Stomach (tissue), 8 donors: ENCODE measurements at regions not wholly inside any gene's neighbourhood (a gene's known extent, or its start where the extent isn't known, plus 50 kb on each side); places are given as distances from the start of the nearest gene placed in this dataset.

ENCODE experiments used
- DNase-seq, 2 donors: peaks; one replicate each; pipeline versions ENCODE4 v3.0.0 to v3.0.0-alpha.2; 2013 to 2019
- H3K27ac ChIP-seq, 5 donors: fragments of 200-600 bp in 4 of 5; sonication (generic) in 4 of 5; one replicate each; pipeline ENCODE4 v1.5.1; 2013 to 2019; ENCODE audit warnings: mild to moderate bottlenecking in 1 of 5, moderate library complexity in 1 of 5
- H3K27me3 ChIP-seq, 3 donors: fragments of 200-600 bp; sonication (generic); one replicate each; pipeline ENCODE4 v1.5.1; 2017 to 2019; ENCODE audit warnings: mixed run types in 1 of 3
- H3K36me3 ChIP-seq, 4 donors: fragments of 200-600 bp; sonication (generic); 1 replicate in 3 of 4; 2 replicates in 1 of 4; pipeline ENCODE4 v1.5.1; 2016 to 2019
- H3K4me1 ChIP-seq, 4 donors: fragments of 200-600 bp; sonication (generic); one replicate each; pipeline ENCODE4 v1.5.1; 2016 to 2019
- H3K4me3 ChIP-seq, 4 donors: fragments of 200-600 bp; sonication (generic) in 3 of 4; one replicate each; pipeline ENCODE4 v1.5.1; 2016 to 2019; ENCODE audit warnings: mild to moderate bottlenecking in 1 of 4
- H3K9me3 ChIP-seq, 4 donors: fragments of 200-600 bp; sonication (generic); one replicate each; pipeline ENCODE4 v1.5.1; 2016 to 2019
- EP300 ChIP-seq: sonication (generic); formaldehyde crosslinking; IDR thresholded peaks from one replicate; pipeline ENCODE4 v1.6.1; 2017; ENCODE audit warnings: antibody characterized with exemption
- POLR2A ChIP-seq, 4 donors: fragments of 450-650 bp; IDR thresholded peaks; one replicate each; pipeline ENCODE4 v1.6.1; 2016; ENCODE audit warnings: antibody characterized with exemption in 4 of 4, control low read depth in 2 of 4, mild to moderate bottlenecking in 1 of 4, moderate library complexity in 1 of 4
- POLR2AphosphoS5 ChIP-seq, 3 donors: sonication (generic); formaldehyde crosslinking; IDR thresholded peaks; one replicate each; pipeline ENCODE4 v1.6.1; 2016; ENCODE audit warnings: antibody characterized with exemption in 3 of 3
- WGBS, 5 donors: extraction: QIAGEN DNeasy Blood & Tissue Kit in 3 of 5; methylation state at CpG; one replicate each; pipeline versions ENCODE4 v1.1.5 to v1.1.7; 2013 to 2018; 5-methylcytosine and 5-hydroxymethylcytosine counted together
- intact Hi-C: fragments of 100-400 bp; cut with DNase I; formaldehyde crosslinking; loops from one replicate; pipeline ENCODE4 v1.15.1; 2023; ENCODE audit warnings: low total_unique reads
- TF ChIP-seq, protein P1 (sequence below), 7 experiments: fragments of 450-650 bp in 4 of 7; fragments of 200-600 bp in 3 of 7; sonication (generic) in 3 of 7; IDR thresholded peaks; one replicate each; pipeline ENCODE4 v1.5.1; 2016 to 2019; ENCODE audit warnings: antibody characterized with exemption in 7 of 7, control low read depth in 2 of 7, mild to moderate bottlenecking in 1 of 7
- donor health status: healthy with polysubstance abuse.
- donor health status: Bipolar disorder and iron deficiency.
- donor health status: healthy.

DNA sequence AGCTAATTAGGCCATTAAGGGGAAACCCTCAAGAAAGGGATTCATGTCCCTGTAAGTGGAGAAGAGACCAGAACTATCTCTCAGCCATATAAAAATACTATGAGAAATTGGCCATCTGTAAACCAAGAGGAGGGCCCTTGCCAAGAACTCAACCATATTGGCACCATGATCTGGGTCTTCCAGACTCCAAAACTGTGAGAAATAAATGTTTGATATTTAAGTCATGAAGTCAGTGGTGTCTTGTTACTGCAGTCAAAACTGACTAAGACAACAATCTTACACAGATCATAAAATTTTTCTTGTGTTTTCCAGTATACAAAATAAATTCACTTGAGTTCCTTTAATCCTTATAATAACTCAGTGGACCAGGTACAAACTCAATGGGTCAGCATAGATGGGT is 589.8 kb upstream of the CDH2 start:
- intact Hi-C loops: no loop called here
- TF ChIP-seq POLR2A (IDR thresholded peaks at IDR 0.05) (no peak), POLR2AphosphoS5 (IDR thresholded peaks at IDR 0.05) (no peak), EP300 (no peak)
- TF ChIP-seq, protein P1, sequence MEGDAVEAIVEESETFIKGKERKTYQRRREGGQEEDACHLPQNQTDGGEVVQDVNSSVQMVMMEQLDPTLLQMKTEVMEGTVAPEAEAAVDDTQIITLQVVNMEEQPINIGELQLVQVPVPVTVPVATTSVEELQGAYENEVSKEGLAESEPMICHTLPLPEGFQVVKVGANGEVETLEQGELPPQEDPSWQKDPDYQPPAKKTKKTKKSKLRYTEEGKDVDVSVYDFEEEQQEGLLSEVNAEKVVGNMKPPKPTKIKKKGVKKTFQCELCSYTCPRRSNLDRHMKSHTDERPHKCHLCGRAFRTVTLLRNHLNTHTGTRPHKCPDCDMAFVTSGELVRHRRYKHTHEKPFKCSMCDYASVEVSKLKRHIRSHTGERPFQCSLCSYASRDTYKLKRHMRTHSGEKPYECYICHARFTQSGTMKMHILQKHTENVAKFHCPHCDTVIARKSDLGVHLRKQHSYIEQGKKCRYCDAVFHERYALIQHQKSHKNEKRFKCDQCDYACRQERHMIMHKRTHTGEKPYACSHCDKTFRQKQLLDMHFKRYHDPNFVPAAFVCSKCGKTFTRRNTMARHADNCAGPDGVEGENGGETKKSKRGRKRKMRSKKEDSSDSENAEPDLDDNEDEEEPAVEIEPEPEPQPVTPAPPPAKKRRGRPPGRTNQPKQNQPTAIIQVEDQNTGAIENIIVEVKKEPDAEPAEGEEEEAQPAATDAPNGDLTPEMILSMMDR (IDR thresholded peaks at IDR 0.05): no peak
- Histone ChIP-seq H3K27me3 (no peaks in the 10 kb centered on the region), H3K4me3 (no peak overlapping the region), H3K4me1 (no peaks in the 10 kb centered on the region), H3K27ac (no peak overlapping the region), H3K9me3 (no peaks in the 10 kb centered on the region), H3K36me3 (no peaks in the 10 kb centered on the region)
- DNase-seq: no peak

- 68 to 88% (median 85%) methylated on average over 2 of the region's 2 CpGs for WGBS, 5 donors
- no peak for TF ChIP-seq POLR2A (IDR thresholded peaks at IDR 0.05)
- TF ChIP-seq, protein P1 (IDR thresholded peaks at IDR 0.05): no peak
- Histone ChIP-seq H3K4me3 (no peak overlapping the region), H3K27ac (no peak overlapping the region), H3K4me1 (no peaks in the 10 kb centered on the region), H3K27me3 (no peaks in the 10 kb centered on the region), H3K36me3 (no peaks in the 10 kb centered on the region), H3K9me3 (no peaks in the 10 kb centered on the region)
- no peak for DNase-seq
- intact Hi-C loops: no loop called here
Measured at GRCh38 chr18:28766027-28766426, 589.1 kb upstream of the CDH2 start.

DNA sequence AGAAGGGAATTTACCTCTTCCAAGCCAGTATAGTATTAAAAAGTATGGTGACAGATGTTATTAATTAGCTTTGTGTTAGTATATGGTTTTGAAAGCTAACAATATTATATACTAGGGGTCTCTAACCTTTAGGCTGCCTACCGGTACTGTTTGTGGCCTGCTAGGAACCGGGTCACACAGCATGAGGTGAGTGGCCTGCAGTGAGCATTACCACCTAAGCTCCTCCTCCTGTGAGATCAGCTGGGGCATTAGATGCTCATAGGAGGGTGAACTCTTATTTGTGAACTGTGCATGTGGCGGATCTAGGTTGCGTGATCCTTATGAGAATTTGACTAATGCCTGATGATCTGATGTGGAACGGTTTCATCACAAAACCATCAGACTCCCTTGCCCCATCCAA is 583.4 kb upstream of the CDH2 start:
- Histone ChIP-seq H3K4me1 (no peaks in the 10 kb centered on the region), H3K27me3 (no peaks in the 10 kb centered on the region), H3K9me3 (no peaks in the 10 kb centered on the region), H3K36me3 (no peaks in the 10 kb centered on the region), H3K27ac (no peak overlapping the region), H3K4me3 (no peak overlapping the region)
- TF ChIP-seq EP300 (no peak), POLR2A (IDR thresholded peaks at IDR 0.05) (no peak), POLR2AphosphoS5 (IDR thresholded peaks at IDR 0.05) (no peak)
- TF ChIP-seq, protein P1 (IDR thresholded peaks at IDR 0.05): no peak
- no peak for DNase-seq
- intact Hi-C loops: no loop called here
- WGBS, 5 donors: 65 to 82% (median 77%) methylated on average over 5 of the region's 5 CpGs

DNA sequence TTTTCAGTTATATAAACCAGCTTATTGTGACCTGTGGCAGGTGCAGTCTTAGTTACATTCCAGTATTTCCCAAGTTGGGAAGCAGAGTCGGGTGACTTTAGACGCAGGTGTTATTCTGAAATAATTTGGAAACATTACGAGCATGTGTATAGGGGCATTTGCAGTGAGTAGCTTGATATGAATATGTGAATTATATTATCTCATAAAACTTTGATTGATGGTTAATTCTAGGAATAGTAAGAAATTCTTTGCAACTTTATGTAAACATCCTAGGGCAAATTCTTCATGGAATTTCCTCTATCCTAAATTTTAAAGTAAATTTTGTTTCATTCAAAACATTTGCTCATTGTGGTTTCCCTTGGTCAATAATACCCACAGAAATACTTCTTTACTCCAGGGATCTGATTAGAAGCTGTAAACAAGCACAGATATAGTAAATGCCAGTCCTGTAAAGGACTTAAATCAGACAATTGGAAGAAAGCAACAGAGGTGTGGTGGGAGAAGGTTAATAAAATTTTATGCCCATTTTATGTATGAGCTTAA is 580.6 kb upstream of the CDH2 start:
- no peak overlapping the region for H3K27ac ChIP-seq
- H3K27me3 ChIP-seq: no peaks in the 10 kb centered on the region
- no peaks in the 10 kb centered on the region for H3K36me3 ChIP-seq
- TF ChIP-seq POLR2A (IDR thresholded peaks at IDR 0.05): no peak
- 85 to 96% (median 86%) methylated on average over 3 of the region's 3 CpGs for WGBS, 5 donors
- H3K9me3 ChIP-seq: no peaks in the 10 kb centered on the region
- DNase-seq: no peak
- H3K4me1 ChIP-seq: no peaks in the 10 kb centered on the region
- no peak overlapping the region for H3K4me3 ChIP-seq
- intact Hi-C loops: no loop called here

DNA sequence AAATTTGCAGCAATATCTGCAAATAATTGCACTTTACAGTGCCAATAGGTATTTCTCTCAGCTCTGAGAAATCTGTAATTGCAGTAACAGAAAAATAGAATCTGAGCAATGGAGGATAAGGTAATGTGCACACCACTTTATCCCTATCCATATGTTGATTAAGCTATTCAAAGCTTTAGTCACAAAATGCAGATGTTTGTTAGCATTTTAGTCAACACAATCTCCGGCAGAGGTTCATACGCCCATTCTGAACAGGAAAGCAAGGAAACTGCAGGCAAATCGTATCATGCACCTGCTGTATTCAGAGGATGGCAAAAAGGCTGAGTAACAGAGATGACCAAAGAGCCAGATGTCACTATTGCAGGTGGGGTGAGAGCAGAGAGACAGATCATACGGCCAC is 566.2 kb upstream of the CDH2 start:
- DNase-seq: no peak
- Histone ChIP-seq H3K4me1 (no peaks in the 10 kb centered on the region), H3K27ac (no peak overlapping the region), H3K27me3 (no peaks in the 10 kb centered on the region), H3K4me3 (no peak overlapping the region), H3K36me3 (no peaks in the 10 kb centered on the region), H3K9me3 (no peaks in the 10 kb centered on the region)
- TF ChIP-seq EP300: no peak
- TF ChIP-seq POLR2A (IDR thresholded peaks at IDR 0.05): no peak
- 78 to 85% (median 82%) methylated on average over 4 of the region's 4 CpGs for WGBS, 5 donors
- intact Hi-C loops: no loop called here
